ENCODE measurements at regions not wholly inside any gene's neighbourhood (a gene's known extent, or its start where the extent isn't known, plus 50 kb on each side); places are given as distances from the start of the nearest gene placed in this dataset.
"Not testable (repeated sequence)": the region's sequence is repeated elsewhere in the genome, so short reads cannot be mapped to it uniquely, and the experiment has no call there.

DNA sequence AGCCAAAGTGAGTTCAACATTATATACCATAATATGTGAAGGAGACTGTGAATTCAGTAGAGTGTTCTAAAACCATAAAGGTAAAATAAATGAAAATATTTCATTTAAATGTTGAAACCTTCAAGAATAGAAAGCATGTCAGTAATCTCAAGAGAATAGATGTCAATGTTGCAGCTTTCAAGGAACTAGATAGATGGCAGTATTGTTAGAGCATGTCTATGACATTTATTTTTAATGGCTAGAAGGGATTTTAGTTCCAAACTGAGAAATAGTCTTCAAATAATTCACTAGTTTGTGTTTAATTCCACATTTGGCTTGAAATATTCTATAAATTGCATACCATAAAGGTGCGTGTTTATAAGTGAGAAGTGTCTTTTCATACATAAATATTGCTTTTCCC, 326.5 kb downstream of the FLRT2 start:
- intact Hi-C loops (cut with DNase I; ENCODE audit: low total_unique reads): no loop called here
- TF ChIP-seq POLR2A (IDR thresholded peaks at IDR 0.05): no peak
- TF ChIP-seq, protein P1, sequence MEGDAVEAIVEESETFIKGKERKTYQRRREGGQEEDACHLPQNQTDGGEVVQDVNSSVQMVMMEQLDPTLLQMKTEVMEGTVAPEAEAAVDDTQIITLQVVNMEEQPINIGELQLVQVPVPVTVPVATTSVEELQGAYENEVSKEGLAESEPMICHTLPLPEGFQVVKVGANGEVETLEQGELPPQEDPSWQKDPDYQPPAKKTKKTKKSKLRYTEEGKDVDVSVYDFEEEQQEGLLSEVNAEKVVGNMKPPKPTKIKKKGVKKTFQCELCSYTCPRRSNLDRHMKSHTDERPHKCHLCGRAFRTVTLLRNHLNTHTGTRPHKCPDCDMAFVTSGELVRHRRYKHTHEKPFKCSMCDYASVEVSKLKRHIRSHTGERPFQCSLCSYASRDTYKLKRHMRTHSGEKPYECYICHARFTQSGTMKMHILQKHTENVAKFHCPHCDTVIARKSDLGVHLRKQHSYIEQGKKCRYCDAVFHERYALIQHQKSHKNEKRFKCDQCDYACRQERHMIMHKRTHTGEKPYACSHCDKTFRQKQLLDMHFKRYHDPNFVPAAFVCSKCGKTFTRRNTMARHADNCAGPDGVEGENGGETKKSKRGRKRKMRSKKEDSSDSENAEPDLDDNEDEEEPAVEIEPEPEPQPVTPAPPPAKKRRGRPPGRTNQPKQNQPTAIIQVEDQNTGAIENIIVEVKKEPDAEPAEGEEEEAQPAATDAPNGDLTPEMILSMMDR (IDR thresholded peaks at IDR 0.05): no peak
- DNase-seq (ENCODE audit: low spot score in 2 of 2): no peak
- no peak overlapping the region for H3K4me3 ChIP-seq (ENCODE audit: low read depth, poor library complexity, severe bottlenecking)
- WGBS, 2 donors: 75 to 85% methylated on average over 1 of the region's 1 CpG

DNA sequence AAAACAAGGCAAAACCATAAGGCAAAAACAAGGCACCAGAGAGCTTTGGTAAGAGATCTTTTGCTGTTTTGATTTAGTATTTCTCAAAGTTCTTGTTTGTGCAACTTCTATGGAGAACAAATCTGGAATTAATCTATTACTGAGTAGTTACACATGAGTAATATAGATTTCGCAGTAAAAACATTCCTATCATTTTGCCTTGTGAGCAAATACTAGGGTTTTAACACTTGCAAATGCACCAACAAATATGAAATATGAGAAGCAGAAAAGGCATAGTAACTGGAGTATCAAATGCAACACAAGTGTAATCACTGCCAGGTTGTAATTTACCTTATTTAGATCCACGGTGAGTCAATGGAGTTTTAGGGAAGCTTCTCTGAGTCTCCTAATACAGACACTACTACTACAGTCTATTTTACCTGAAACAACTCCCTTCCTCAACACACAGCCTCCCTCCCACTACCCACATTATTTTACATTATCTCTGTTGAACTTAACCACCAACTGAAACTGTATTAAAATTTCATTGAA, 324.1 kb downstream of the FLRT2 start:
- WGBS, 2 donors: 49 to 54% methylated on average over 2 of the region's 2 CpGs
- intact Hi-C loops (cut with DNase I; ENCODE audit: low total_unique reads): no loop called here
- DNase-seq (ENCODE audit: low spot score in 2 of 2): no peak
- TF ChIP-seq POLR2A (IDR thresholded peaks at IDR 0.05): no peak
- TF ChIP-seq, protein P1 (IDR thresholded peaks at IDR 0.05): no peak
- H3K4me3 ChIP-seq (ENCODE audit: low read depth, poor library complexity, severe bottlenecking): no peak overlapping the region

DNA sequence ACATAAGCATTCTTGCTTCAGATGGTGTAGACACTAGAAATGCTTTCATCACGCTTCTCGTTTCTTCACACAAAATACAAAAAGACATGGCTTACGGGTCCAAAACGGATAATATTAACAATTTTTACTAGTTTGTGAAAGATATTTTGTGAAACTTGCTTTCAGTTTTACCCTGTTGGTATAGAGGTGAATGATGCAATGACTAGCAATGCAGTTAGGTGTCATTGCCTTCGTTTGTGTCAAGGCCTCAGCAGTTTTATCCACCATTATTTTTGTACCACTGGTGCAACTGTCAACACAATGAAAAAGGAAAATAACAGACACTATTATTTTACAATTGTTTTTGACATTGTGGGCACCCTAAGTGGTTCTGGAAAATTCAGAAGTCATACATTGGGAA, 323.0 kb downstream of the FLRT2 start:
- DNase-seq (ENCODE audit: low spot score in 2 of 2): no peak
- no peak overlapping the region for H3K4me3 ChIP-seq (ENCODE audit: low read depth, poor library complexity, severe bottlenecking)
- intact Hi-C loops (cut with DNase I; ENCODE audit: low total_unique reads): no loop called here
- WGBS, 2 donors: 93 to 96% methylated on average over 5 of the region's 5 CpGs
- TF ChIP-seq, protein P1 (IDR thresholded peaks at IDR 0.05): no peak
- TF ChIP-seq POLR2A (IDR thresholded peaks at IDR 0.05): no peak

- DNase-seq (ENCODE audit: low spot score in 2 of 2): peak in 1 of 2 donors; percentile 13
- H3K4me3 ChIP-seq (ENCODE audit: low read depth, poor library complexity, severe bottlenecking); intact Hi-C loops (cut with DNase I; ENCODE audit: low total_unique reads): not testable (repeated sequence)
- 72 to 74% methylated on average over 4 of the region's 4 CpGs for WGBS, 2 donors
Measured at GRCh38 chr14:85852123-85852522, 322.2 kb downstream of the FLRT2 start.

DNA sequence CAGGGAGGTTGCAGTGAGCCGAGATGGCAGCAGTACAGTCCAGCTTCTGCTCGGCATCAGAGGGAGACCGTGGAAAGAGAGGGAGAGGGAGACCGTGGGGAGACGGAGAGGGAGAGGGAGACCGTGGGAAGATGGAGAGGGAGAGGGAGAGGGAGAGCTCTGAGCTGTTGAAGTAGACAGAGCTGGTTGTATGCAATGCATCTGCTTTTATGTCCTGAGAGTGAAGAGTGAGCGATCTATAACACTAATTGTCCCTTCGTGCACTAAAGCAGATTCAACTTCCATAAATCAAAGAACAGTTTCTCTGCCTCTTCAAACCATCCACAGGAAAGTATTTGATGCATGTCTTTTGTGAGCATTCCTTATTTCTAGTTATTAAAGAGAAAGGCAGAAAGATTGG, 300.6 kb downstream of the FLRT2 start:
- intact Hi-C loops (cut with DNase I; ENCODE audit: low total_unique reads); DNase-seq (ENCODE audit: low spot score in 2 of 2); H3K4me3 ChIP-seq (ENCODE audit: low read depth, poor library complexity, severe bottlenecking): not testable (repeated sequence)
- WGBS, 2 donors: 86 to 88% methylated on average over 8 of the region's 8 CpGs

DNA sequence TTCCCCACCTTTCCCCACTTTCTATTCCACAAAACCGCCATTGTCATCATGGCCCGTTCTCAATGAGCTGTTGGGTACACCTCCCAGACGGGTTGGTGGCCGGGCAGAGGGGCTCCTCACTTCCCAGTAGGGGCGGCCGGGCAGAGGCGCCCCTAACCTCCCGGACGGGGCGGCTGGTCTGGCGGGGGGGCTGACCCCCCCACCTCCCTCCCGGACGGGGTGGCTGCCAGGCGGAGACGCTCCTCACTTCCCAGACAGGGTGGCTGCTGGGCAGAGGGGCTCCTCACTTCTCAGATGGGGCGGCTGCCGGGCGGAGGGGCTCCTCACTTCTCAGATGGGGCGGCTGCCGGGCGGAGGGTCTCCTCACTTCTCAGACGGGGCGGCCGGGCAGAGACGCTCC, 299.7 kb downstream of the FLRT2 start:
- DNase-seq (ENCODE audit: low spot score in 2 of 2); intact Hi-C loops (cut with DNase I; ENCODE audit: low total_unique reads); H3K4me3 ChIP-seq (ENCODE audit: low read depth, poor library complexity, severe bottlenecking): not testable (repeated sequence)
- WGBS, 2 donors: 96 to 99% methylated on average over 9 to 17 of the region's 25 CpGs

DNA sequence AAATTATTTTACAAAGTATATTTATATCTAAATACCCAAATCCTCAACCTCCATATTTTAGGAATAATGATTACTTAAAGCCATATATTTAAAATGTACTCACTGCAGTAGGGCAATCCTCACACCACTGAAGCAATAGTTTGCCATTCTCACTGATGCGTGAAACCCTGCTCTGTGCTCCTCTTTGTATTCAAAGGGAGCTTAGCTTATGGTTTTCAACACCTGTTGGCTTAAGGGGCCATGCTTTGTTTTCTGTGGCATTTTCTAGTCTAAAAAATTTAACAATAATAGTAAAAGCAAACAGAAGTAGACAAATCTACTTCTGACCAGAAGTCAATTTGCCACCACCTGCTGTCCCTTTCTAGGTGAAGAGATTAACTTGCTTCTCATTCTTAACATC, 294.6 kb downstream of the FLRT2 start:
- H3K4me3 ChIP-seq (ENCODE audit: low read depth, poor library complexity, severe bottlenecking): no peak overlapping the region
- intact Hi-C loops (cut with DNase I; ENCODE audit: low total_unique reads): no loop called here
- WGBS, 2 donors: 88 to 100% methylated on average over 1 of the region's 1 CpG
- no peak for DNase-seq (ENCODE audit: low spot score in 2 of 2)
- TF ChIP-seq POLR2A (IDR thresholded peaks at IDR 0.05): no peak
- TF ChIP-seq, protein P1 (IDR thresholded peaks at IDR 0.05): no peak
